ENCODE measurements at regions not wholly inside any gene's neighbourhood (a gene's known extent, or its start where the extent isn't known, plus 50 kb on each side); places are given as distances from the start of the nearest gene placed in this dataset.

- no peak for TF ChIP-seq CTCF (IDR thresholded peaks at IDR 0.05)
Measured at GRCh38 chr10:104548090-104548489, 93.0 kb upstream of the SORCS3 start.

GRCh38 chr10:104556831-104557230 is 84.3 kb upstream of the SORCS3 start:
- no peak for TF ChIP-seq CTCF (IDR thresholded peaks at IDR 0.05)

- TF ChIP-seq CTCF (IDR thresholded peaks at IDR 0.05): no peak
Measured at GRCh38 chr10:104557966-104558365, 83.1 kb upstream of the SORCS3 start.

- no peak for TF ChIP-seq CTCF (IDR thresholded peaks at IDR 0.05)
Measured at GRCh38 chr10:104559935-104560334, 81.2 kb upstream of the SORCS3 start.

GRCh38 chr10:104563051-104563450 is 78.0 kb upstream of the SORCS3 start:
- TF ChIP-seq CTCF (IDR thresholded peaks at IDR 0.05): no peak

- TF ChIP-seq CTCF (IDR thresholded peaks at IDR 0.05): no peak
Measured at GRCh38 chr10:104563548-104563947, 77.5 kb upstream of the SORCS3 start.

GRCh38 chr10:104574427-104574826 is 66.7 kb upstream of the SORCS3 start:
- TF ChIP-seq CTCF (IDR thresholded peaks at IDR 0.05): no peak

- TF ChIP-seq CTCF (IDR thresholded peaks at IDR 0.05): no peak
Measured at GRCh38 chr10:104574838-104575237, 66.3 kb upstream of the SORCS3 start.

All from LNCAP (cell line).